ENCODE measurements at regions not wholly inside any gene's neighbourhood (a gene's known extent, or its start where the extent isn't known, plus 50 kb on each side); places are given as distances from the start of the nearest gene placed in this dataset.

GRCh38 chr3:124584552-124585391 lies 145.5 kb upstream of the UMPS start:
- no peaks in the 10 kb centered on the region for H3K27me3 ChIP-seq
- peaks cover 2% of the 10 kb centered on the region for H3K4me1 ChIP-seq (ENCODE audit: insufficient read depth)
- WGBS, 3 donors = 1 to 7% (median 4%) methylated on average over 54 to 59 of the region's 59 CpGs
- H3K27ac ChIP-seq = no peak overlapping the region
- intact Hi-C loops (cut with DNase I) = no loop called here
- TF ChIP-seq CTCF (IDR thresholded peaks at IDR 0.05) (no peak), POLR2A (IDR thresholded peaks at IDR 0.05) (no peak), EP300 (IDR thresholded peaks at IDR 0.05) (no peak)
- peak; percentile 44 to 72 (median 52) for DNase-seq
- H3K4me3 ChIP-seq = peak overlapping the region; percentile 49
- H3K9me3 ChIP-seq = no peaks in the 10 kb centered on the region
- no peaks in the 10 kb centered on the region for H3K36me3 ChIP-seq

- Histone ChIP-seq H3K4me3 (no peak overlapping the region), H3K36me3 (no peaks in the 10 kb centered on the region), H3K4me1 (ENCODE audit: insufficient read depth) (peaks cover 2% of the 10 kb centered on the region), H3K27me3 (no peaks in the 10 kb centered on the region), H3K9me3 (no peaks in the 10 kb centered on the region), H3K27ac (no peak overlapping the region)
- TF ChIP-seq POLR2A (IDR thresholded peaks at IDR 0.05) (no peak), EP300 (IDR thresholded peaks at IDR 0.05) (no peak), CTCF (IDR thresholded peaks at IDR 0.05) (no peak)
- 74 to 82% (median 77%) methylated on average over 21 of the region's 21 CpGs for WGBS, 3 donors
- DNase-seq = peak in 1 of 5 donors; percentile 5
- intact Hi-C loops (cut with DNase I) = no loop called here
These were observed 143.9 kb upstream of the UMPS start for GRCh38 chr3:124586126-124587052.

GRCh38 chr3:124587053-124587408 lies 143.2 kb upstream of the UMPS start:
- no peaks in the 10 kb centered on the region for H3K9me3 ChIP-seq
- WGBS, 3 donors = 69 to 89% (median 75%) methylated on average over 3 of the region's 3 CpGs

More at GRCh38 chr3:124587053-124587408, 143.2 kb upstream of the UMPS start:
- Histone ChIP-seq H3K27ac (no peak overlapping the region), H3K4me3 (no peak overlapping the region), H3K4me1 (ENCODE audit: insufficient read depth) (peaks cover 2% of the 10 kb centered on the region), H3K27me3 (no peaks in the 10 kb centered on the region), H3K36me3 (no peaks in the 10 kb centered on the region)
- intact Hi-C loops (cut with DNase I) = no loop called here
- TF ChIP-seq EP300 (IDR thresholded peaks at IDR 0.05) (no peak), CTCF (IDR thresholded peaks at IDR 0.05) (no peak), POLR2A (IDR thresholded peaks at IDR 0.05) (no peak)
- no peak for DNase-seq
